GM21381 (cell line): ENCODE measurements at regions not wholly inside any gene's neighbourhood (a gene's known extent, or its start where the extent isn't known, plus 50 kb on each side); places are given as distances from the start of the nearest gene placed in this dataset.

Experiments
- ATAC-seq: cut with Tn5 transposase; IDR thresholded peaks from one replicate; pipeline ENCODE4 v1.9.1; 2021; ENCODE audit warnings: mild to moderate bottlenecking, moderate library complexity; ENCODE audit not compliant: unreplicated experiment

DNA sequence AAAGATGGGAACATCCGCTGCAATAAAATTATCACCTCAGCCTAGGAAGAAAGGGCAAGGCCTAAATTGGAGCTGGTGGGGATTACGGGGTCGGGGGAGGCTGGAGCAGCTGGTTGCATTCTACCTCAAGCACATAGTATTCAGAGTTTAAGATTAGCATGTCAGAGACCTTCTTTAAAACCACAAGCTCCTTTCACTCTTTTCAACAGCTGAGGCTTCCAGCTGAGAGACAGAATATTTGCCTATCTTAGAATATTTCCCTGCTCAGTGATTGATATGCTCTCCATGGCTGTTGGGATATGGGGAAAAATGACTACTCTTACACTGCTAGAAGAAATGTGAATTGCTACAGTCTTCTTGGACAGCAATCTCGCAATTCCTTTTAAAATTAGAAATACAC, 248.6 kb downstream of the TBX15 start:
- ATAC-seq, result no peak

DNA sequence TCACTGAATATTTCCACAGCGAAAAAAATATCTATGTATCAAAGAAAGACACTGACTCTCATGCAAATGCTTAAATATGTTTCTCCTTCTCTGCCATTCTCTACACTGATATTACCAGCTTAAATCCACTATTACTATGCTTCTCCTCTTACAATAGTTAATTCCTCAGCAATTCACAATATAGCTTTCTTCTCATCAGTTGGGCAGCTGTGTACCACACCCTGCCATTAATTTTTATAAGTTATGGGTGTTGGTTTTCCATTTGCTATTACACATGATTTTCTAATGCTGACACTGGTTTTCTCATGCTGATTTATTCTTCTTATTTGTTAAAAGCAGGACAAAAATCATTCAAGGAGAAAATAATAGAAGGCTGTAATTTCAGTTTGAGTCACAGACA, 251.8 kb downstream of the TBX15 start:
- ATAC-seq, result no peak

DNA sequence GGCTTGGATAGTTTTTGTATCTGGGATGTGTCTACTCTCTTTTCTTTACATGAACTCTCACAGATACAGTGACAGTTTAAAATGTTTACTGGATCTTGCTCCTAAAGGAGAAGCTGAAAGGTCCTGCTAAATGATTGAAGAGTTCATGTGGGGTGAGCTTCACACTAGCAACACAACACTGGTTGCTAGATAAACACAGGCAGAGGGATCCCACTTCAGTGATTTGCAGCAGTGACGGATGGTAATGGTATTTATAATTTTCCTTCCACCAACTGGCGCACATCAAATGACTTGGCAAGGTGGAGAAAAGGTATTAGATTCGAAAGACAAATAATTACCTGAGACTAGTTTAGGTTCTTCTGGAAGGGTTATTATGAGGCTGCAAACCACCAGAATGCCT, 270.2 kb downstream of the TBX15 start:
- no peak for ATAC-seq

DNA sequence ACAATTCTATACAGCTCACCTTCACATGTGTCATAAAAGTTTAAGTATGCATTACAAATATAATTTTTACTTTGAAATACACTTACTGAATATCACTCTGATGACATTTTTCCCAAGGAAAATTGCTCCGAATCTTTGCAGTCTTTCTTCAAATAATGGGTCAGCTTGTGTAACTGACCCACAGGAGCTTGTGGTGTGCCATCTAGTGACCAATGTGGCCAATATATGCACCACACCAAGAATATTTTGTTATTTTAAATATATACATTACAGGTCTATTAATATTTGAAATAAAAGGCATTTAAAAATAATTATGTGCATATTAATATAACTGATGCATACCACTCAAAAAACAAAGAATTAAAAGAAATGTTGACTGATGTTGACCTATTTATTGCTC, 271.4 kb downstream of the TBX15 start:
- no peak for ATAC-seq

DNA sequence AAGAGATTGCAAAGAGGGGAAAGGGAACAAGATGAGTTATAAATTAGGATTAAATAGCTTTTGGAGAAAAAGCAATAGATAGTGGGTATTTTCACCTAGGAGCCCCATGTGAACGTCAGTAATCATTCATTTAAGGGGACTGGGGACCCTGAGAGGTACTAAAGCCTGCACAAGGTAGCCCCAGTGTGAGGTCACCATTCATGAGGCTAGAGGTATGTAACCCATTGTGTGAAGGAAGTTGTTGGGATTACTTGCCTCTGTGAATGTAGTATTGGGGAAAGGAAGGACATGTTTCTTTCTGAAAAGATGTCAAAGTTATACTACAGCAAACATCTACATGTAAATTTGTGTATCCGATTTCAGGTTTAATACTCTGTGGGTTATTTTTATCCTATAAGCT, 276.8 kb downstream of the TBX15 start:
- no peak for ATAC-seq

DNA sequence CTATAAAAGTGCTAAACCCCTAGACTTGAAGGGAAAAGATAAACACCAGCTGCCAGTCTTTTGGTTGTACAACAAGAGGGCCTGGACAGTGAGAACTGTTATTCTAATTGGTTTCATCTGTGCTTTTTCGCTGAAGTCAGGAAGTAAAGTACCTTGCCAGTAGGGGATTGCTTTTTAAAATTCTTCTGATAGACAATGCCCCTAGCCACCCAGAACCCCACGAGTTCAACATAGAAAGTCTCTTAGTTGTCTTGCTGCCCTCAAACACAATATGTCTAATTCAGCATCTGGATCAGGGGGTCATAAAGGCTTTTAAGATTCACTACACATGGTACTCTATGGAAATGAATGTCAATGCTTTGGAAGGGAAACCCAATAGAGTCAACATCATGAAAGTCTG, 289.2 kb downstream of the TBX15 start:
- no peak for ATAC-seq

DNA sequence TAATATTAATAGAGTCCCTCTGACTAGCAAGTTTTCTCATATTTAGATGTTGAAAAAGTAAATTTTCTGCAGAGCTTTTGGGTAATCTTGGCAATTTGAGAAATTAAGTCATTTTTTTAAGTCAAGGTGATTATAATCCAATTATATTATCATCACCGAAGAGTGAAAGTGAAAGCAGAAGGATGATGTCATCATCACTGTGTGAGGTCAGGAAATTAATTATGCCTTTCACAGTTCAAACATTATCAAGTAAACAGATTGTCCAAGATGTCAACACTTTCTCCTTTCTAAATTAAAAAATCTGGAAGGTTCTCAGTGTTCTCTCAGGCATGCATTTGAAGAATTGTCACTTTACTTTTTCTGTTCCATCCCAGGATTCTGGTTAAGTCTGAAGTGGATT, 296.0 kb downstream of the TBX15 start:
- ATAC-seq, result no peak

DNA sequence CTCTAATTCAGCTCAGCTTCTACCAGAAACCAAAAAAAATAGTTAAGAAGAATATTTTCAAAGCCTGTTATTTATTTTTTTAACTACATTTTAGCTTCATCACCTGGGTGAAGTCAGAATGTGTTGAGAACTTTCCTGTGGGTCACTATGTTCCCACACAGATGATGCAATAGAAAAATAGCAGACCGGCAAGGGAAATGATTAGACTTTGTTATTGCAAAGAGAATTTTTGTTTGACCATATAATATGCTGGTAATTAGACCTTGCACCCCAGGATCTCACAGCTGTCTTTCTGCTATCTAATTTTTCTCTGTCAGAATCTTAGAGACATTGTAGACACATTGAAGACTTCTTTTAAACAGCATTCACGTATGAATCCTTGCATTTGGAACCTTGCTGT, 299.3 kb downstream of the TBX15 start:
- ATAC-seq, result no peak

DNA sequence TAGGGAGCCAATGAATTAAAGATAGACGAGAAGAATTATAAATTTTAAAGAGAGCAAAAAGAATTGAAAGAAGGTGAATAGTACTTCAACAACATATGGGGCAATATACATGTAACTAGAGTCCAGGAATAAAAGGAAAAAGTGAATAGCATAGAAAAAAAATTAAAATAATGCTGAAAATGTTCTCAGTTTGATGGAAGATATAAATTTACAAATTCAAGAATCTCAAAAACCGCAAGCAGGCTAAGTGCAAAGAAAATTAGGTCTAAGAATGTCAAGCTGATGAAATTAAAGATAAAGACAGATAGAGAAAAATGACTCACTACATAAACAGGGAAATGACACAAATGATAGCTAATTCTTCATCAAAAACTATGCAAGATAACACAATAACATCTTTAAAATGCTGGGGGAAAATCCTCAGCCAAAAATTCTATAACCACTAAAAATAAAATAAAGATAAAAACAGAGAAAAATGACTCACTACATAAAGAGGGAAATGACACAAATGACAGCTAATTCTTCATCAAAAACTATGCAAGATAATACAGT, 326.3 kb downstream of the TBX15 start:
- no peak for ATAC-seq

DNA sequence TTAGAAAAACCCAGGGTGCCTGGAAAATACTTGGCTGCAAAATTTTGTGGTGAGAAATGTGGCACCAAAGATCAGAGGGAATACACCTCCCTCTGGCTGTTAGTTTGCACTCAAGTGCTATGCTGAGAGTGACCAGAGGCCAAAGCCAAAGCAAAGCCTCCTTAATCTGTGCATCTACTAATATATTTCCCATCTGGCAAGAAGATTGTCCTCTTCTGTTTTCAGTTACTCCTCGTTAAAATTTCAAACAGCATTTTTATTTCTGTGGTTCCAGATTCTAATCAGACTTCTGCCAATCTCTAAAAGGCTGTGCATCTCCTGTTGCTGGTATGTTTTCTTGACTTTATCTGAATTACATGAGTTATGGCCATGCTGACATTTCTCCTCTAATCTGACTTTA, 327.4 kb downstream of the TBX15 start:
- no peak for ATAC-seq

DNA sequence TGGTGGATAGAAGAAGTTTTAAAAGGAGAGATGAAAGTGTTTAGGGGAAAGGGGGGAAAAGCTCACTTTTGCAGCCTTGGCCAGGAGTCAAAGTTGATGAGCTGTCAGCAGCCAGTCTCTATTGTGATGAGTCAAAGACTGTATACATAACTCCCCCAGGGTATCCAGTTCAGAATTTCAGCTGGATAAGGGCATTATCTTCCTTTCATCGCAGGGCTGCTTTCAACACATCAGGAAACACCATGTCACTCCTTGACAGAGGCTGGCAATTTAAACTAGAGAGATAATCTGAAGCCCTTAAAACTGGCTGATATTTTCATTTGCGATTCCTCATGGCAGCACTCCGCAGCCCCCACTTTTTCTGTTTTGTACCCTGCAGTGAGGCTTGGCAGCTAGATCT, 328.5 kb downstream of the TBX15 start:
- ATAC-seq, result no peak

DNA sequence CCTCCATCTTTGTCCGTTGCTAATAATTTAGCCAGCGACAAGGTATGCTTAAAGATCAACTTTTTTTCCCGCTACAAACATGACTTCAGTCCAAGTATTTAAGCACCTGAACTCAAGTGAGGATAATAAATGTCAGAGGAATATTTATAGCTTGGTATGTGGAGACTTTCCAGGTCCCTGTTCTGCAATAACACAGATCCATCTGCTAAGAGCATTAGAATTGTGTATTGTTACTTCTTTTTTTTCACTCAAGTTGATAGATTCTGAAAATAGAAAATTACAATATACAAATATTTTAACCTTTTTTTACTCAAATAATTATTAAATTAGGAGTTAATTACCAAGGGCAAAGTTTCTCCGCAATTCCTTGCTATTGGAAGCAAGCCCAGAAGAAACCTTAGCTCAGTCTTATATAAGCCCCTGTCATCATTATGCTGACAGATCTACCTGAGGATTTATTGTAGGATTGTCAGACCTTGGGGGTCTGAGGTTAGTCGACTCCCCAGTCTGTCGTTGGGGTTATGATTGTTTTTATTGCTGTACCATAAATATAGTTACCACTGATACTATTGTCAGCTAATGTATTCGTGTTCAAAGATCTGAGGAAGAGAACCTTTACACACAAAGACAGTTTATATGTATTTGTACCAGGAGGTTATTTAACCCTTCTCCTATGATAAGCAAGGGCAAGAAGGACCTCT, 337.9 kb downstream of the TBX15 start:
- ATAC-seq, result no peak

DNA sequence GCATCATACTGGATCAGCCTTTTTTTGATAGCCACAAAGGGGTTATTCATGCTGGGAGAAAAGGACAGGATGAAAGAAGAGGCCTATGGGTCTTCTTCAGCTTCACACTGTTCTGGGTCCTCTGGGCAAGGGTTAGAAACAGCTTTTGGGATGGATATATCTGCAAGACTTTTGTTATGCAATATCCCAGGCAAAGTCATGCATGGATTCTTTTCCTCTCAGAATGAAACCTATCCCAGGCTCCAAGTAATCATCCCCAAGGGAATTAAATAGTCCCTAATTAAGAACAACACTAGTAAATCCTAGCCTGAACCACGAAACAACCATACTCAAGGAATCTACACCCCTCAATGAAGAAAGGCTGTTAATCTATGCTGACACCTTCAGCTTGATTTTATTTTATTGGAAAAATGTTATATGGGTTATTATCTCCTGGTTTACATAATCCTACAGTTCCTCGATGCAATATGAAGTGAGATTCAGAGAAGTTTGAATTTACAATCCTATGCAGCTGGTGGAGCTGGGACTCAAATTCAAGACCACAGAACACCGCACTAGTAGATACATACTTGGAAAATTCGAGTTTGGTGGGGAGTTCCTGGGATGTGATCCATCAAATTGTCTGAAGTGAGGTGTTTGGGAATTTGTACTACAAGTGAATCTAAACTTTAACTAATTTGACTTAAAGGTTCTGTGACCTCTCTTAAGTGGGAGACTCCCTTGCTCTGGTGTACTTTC, 338.6 kb downstream of the TBX15 start:
- no peak for ATAC-seq

DNA sequence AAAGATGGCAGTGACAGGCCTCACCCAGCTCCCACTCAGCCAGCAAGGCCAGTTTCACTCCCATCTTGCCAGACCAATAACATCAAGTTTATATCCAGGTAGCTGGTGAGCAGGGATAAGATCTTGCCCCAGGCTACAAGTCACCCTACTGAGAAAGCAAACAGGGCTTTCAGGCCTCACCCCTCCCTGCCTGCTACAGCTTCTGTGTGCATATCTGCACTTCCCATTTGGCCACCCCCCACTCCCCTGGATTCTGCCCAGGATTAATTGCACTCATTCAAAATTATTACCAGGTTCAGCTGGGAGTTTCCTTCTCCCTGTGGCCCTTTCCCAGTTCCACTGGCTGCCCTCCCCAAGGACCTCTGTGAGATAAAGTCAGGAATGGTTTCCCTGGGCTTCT, 352.1 kb downstream of the TBX15 start:
- no peak for ATAC-seq

DNA sequence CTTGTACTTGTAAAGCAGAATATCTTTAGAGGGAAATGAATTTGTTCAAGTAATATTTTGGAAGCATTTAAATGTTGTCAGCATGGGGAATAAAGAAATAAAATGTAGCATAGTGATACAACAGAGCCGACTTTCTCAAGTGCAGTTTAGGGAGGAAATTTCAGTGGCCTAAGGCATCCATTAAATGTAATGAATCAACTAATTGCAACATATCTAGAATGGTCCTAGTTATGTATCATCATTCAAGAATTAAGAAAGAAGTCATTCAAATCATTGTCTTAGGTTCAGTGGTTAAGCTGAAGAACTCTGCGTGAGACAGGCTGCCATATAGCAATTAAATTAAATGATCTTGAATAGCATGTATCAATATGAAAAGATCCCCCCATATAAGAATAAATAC, 360.7 kb downstream of the TBX15 start:
- no peak for ATAC-seq

DNA sequence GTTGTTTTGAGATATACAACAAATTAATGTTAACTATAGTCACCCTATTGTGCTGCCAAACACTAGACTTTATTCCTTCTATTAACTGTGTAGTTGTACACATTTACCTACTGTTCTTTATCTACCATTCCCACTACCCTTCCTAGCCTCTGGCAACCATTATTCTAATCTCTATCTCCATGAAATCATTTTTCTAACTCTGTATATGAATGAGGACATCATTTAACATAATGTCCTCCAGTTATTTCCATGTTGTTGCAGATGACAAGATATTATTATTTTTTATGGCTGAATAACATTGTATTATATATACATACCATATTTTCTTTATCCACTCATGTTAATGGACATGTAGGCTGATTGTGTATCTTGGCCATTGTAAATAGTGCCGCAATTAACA, 366.3 kb downstream of the TBX15 start:
- ATAC-seq, result no peak

DNA sequence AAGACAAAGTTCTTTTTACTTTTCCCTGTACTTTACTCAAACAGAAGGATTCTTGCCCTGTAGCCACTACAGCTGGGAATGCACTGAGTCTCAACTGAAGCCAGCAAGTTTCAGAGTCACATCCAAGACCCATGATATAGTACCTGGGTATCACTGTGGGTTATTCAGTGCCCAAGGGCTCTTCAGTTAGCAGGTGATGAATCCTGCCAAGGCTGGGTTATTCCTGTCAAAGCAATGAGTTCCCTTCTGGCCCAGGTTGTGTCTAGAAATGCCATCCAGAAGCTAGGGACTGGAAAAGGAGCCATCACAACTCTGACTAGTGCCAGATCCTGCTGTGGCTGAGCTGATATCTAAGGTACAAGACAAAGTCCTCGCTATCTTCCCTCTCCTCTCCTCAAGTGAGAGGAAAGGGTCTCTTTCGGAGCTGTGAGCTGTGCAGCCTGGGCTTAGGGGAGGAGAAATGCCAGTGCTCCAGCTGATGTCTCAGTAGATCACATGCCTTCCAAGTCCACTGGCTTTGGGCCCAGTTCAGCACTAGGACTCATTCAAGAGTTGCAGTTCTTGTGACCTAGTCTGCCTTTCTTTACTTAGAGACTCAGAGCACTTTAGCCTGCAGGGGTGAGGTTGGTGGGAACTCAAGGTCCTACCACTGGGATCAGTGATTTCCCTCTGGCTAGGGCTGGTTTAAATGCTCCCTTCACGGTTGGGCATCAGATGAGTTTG, 369.4 kb downstream of the TBX15 start:
- no peak for ATAC-seq

DNA sequence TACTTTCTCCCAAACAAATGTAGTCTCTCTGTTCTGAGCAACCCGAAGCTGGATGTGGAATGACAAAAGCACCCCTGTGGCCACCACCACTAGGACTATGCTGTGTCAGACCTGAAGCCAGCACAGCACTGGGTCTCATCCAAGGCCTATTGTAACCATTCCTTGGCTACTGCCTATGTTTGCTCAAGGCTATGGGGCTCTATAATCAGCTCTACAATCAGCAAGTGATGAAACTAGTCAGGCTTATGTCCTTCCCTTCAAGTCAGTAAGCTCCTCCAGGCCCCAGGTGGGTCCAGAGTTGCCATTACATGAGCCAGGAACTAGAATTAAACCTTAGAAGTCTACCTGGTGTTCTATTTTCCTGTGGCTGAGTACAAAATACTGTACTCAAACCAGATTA, 370.2 kb downstream of the TBX15 start:
- no peak for ATAC-seq

DNA sequence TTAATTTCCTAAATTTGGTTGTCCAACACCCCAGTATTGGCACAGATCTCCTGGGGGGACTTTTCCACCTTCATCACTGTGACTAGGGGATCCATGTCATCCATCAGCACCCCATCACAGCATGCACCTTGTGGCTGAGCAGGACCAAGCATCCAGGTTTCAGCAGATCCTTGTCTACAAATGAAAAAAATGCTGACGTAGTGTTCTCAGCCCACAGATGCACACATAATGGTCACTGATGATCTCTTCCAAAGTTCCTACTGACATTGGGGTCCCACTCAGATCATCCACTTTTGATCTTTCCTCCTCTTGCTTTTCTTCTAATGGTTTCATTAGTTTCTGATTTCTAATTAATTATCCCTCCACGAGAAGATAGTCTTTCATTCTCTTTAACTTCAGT, 373.1 kb downstream of the TBX15 start:
- ATAC-seq, result no peak

DNA sequence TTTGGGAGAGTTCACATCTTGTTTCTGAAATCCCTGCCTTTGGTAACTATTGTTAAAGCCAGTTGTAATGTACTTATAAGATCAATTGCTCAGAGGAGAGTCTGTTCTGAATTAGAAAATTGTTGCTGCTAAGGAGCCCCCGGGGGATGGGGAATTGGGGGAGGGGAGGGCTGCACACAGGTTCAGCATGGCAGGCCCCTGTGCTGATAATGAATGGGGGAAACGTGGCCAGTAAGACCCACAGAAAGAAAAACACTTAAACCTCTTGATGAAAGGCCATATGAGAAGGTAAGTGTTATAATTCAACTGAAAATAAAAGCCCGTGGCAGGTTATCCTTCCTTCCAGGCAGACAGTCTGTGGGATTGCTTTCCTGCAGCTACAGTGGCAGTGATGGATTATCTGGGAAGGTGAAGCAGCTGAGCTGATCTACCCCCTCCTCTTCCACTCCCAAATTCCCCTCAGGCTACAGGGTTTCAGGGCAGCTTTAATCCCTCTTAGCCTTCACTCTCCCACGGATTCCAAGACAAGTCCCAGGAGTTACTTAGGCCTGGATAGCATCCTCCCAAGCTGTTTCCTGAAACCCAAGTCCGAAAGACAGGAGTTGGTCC, 398.8 kb downstream of the TBX15 start:
- ATAC-seq, result no peak

DNA sequence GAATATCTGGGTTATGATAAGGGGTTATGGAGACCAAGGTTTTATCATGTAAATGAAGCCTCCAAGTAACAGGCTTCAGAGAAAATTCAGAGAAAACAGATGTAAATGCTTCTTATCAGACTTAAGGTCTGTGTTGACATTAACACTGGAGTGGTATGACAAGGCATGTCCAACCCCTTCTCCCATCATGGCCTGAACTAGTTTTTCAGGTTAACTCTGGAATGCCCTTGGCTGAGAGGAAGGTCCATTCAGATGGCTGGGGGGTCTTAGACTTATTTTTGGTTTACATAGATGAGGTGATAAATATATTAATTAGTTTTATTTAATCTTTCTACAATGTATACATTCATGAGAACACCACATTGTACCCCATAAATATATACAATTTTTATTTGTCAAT, 399.6 kb downstream of the TBX15 start:
- ATAC-seq, result no peak
